HG03280 (cell line): ENCODE measurements at regions not wholly inside any gene's neighbourhood (a gene's known extent, or its start where the extent isn't known, plus 50 kb on each side); places are given as distances from the start of the nearest gene placed in this dataset.
"Not testable (repeated sequence)": the region's sequence is repeated elsewhere in the genome, so short reads cannot be mapped to it uniquely, and the experiment has no call there.

ENCODE experiments used
- ATAC-seq: cut with Tn5 transposase; IDR thresholded peaks from one replicate; pipeline ENCODE4 v1.9.1; 2021; ENCODE audit warnings: mild to moderate bottlenecking, moderate library complexity; ENCODE audit not compliant: unreplicated experiment

DNA sequence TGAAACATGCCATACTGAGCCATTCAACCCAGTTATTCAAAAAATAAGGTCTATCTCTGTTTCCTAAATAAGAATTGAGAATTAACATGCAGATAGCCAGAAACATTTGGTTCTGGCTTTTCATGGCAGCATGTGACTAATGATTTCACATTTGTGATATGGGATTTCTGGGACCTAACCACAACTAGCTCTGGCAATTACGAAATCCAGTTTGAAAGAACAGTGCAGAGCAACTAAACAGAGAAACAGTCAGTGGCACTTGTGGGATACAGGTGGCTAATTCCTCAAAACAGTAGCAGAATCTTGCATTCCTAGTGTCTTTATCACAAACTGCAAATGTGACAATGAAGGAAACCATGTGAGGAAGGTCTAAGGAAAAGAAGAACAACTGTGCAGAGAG lies 637.8 kb upstream of the CHAC2 start:
- no peak for ATAC-seq

GRCh38 chr2:53127061-53127650 lies 640.4 kb upstream of the CHAC2 start:
- no peak for ATAC-seq

- ATAC-seq = no peak
Observed at GRCh38 chr2:53114991-53115390, 652.6 kb upstream of the CHAC2 start.

GRCh38 chr2:53114582-53114981 lies 653.0 kb upstream of the CHAC2 start:
- no peak for ATAC-seq

GRCh38 chr2:53112408-53112807 lies 655.2 kb upstream of the CHAC2 start:
- ATAC-seq = not testable (repeated sequence)

- ATAC-seq = no peak
Observed at GRCh38 chr2:53111406-53111805, 656.2 kb upstream of the CHAC2 start.

DNA sequence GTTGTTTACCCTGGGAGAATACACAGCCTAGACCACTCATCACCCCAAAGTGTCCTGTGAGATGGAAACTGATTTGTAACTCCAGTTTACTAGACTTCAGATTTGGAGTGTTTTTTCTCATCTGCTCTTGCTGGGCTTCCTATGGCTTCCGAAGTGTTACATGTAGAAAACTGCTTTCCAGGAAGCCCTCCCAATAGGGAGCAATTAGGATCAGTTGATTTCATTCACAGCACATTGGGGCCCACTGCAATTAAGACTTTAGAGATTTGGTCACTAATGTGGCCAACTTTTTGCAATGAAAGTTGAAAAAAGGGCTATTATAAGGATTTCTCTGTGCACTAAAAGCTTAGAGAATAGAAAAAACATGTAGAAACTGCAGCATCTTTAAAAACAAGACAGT lies 656.6 kb upstream of the CHAC2 start:
- no peak for ATAC-seq

GRCh38 chr2:53108246-53108645 lies 659.4 kb upstream of the CHAC2 start:
- no peak for ATAC-seq

DNA sequence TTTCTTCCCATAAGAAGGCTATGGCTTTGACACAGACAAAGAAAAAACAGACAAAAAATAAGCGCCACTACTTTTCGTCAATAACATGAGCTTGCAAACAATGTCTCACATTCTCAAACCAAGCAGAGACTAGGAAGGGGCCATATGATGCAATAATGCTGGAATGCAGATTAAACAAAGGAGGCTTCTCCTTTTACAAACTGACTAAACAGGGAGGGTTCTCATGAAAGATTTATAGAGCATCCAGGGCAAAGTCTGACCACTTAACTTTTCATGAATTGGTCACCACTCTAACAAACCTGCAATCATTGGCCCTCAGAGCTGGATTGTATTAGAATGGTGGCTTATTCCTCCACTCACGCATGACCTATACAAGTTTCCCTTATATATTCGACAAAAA lies 663.3 kb upstream of the CHAC2 start:
- no peak for ATAC-seq

DNA sequence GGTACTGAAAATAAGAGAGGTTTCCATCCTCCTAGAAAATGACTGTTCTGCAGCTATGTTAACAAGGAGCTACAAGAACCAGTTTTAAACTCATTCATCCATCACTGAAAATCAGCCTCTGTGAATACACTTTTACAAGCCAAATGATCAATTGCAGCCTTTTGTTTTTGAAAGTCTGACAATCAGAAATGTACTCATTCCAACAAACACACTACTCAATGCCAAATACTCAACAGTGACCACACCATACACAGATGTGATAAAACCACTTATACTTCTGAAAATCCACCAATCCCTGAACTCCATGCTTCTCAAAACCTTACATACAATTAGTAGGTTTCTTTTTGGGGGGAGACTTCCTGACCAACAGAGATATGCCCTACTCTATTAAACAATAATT lies 663.9 kb upstream of the CHAC2 start:
- no peak for ATAC-seq

DNA sequence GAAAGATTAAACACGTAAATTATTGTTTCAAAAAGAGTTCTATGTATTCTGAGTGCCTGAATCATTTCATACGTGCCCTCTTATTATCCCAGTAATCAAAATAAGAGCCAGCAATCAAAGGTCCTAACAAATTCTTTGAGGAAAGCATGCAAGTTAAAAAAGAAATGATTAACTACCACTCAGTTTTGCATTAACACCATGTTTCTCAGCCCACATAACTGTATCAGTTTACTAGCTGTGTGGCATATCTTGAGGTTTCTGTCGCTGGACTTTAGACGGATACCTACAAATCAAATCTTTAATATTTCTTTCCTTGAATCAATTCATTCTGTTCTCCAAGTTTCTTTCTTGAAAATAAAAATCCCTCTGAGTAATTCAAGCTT lies 668.9 kb upstream of the CHAC2 start:
- ATAC-seq = no peak

DNA sequence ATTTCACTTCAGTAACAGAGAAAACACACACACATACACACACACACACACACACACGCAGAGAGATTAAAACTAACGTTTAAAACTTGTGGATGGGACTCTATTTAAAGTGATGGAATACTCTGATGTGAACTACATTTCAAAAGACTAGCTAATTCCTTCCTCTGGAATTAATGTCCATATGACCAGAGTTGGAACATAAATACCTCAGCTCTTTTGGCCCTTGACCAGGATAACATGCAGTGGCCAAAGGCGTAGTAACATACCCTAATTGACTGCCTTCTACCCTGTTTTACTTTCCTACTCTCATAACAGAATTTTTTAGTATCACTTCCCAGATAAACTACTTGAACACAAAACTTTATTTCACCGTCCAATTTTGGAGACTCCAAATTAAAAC lies 671.3 kb upstream of the CHAC2 start:
- no peak for ATAC-seq

GRCh38 chr2:53095664-53096063 lies 671.9 kb upstream of the CHAC2 start:
- ATAC-seq = no peak

GRCh38 chr2:53095227-53095626 lies 672.4 kb upstream of the CHAC2 start:
- ATAC-seq = no peak

GRCh38 chr2:53093355-53093754 lies 674.2 kb upstream of the CHAC2 start:
- ATAC-seq = no peak

DNA sequence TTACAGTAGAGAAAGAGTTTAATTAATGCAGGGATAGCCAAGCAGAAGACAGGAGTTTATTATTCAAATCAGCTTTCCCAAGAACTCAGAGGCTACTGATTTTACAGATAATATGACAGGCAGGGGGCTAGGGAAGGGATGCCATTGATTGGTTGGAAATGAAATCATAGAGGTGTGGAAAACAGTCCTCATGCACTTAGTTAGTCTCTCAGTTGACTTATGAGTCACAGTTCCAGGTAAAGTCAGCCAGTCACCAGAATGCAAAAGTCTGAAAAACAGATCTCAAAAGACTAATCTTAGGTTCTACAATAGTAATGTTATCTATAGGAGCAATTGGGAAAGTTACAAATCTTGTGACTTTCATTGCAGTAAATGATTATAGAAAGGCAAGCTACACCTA lies 676.4 kb upstream of the CHAC2 start:
- ATAC-seq = no peak

GRCh38 chr2:53087874-53088461 lies 679.6 kb upstream of the CHAC2 start:
- no peak for ATAC-seq

GRCh38 chr2:53087262-53087873 lies 680.2 kb upstream of the CHAC2 start:
- ATAC-seq = no peak

- ATAC-seq = no peak
Observed at GRCh38 chr2:53077413-53077812, 690.2 kb upstream of the CHAC2 start.

DNA sequence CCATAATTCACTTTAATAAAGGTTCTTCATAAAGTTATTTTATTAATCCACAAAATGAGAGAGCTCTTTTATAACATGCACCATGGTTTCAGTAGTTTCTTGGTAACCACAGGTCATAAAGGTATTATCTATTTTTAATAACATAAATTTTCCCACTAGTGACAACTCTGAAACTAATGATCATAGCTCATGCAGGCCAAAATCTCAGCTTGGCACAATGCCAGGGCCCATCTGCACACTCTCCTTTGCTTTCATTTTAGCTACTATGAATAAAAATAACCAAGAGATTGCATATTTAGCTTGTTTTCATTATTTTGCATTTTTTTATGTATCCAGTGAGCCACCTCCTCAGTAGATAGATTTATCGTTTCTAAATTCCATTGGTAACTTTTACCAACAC lies 691.8 kb upstream of the CHAC2 start:
- no peak for ATAC-seq

DNA sequence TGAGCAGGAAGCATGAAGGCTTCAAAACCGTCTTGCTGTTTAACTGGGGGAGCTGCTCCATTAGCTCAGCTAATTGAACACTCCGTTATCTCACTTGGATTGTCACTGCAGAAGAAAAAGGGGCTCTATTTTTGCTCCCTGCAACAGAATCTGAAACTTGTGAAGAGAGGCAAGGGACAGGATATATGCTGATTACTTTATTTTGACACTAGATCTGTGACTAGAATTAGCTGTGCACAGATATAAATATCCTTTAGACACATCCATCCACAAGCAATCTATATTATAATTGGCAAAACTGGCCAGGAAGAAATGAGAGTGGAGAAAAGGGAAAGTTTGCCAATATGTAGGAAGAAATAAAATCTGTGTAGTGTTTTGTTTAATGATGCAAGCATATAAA lies 700.1 kb upstream of the CHAC2 start:
- no peak for ATAC-seq

GRCh38 chr2:53067056-53067455 lies 700.5 kb upstream of the CHAC2 start:
- ATAC-seq = no peak

- no peak for ATAC-seq
Observed at GRCh38 chr2:53064154-53064553, 703.5 kb upstream of the CHAC2 start.
